Mesendoderm (in vitro differentiated cells): ENCODE measurements at regions not wholly inside any gene's neighbourhood (a gene's known extent, or its start where the extent isn't known, plus 50 kb on each side); places are given as distances from the start of the nearest gene placed in this dataset.

Source experiments
- DNase-seq: peaks from one replicate; pipeline ENCODE4 v3.0.0; 2013
- H2AK5ac ChIP-seq: 2 replicates; pipeline ENCODE4 v1.6.1; 2013; ENCODE audit warnings: low read length, inconsistent platforms
- H2BK120ac ChIP-seq: 2 replicates; pipeline ENCODE4 v1.6.1; 2013; ENCODE audit warnings: low read depth, mild to moderate bottlenecking, low read length, moderate library complexity, mixed read lengths
- H2BK15ac ChIP-seq: replicated peaks from 2 replicates; pipeline ENCODE4 v1.6.1; 2013; ENCODE audit warnings: low read depth, mild to moderate bottlenecking, moderate library complexity
- H2BK5ac ChIP-seq: 2 replicates; pipeline ENCODE4 v1.6.1; 2013; ENCODE audit warnings: low read length, inconsistent platforms
- H3K18ac ChIP-seq: 2 replicates; pipeline ENCODE4 v1.6.1; 2013; ENCODE audit warnings: mild to moderate bottlenecking, low read length, mixed read lengths
- H3K23ac ChIP-seq: one replicate; pipeline ENCODE4 v1.6.1; 2013; ENCODE audit warnings: low read length
- H3K27ac ChIP-seq: 2 replicates; pipeline ENCODE4 v1.5.1; 2013; ENCODE audit warnings: low read depth, mild to moderate bottlenecking, inconsistent platforms, low read length, moderate library complexity
- H3K27me3 ChIP-seq: 2 replicates; pipeline ENCODE4 v1.6.1; 2013; ENCODE audit warnings: low read length, control low read depth, mild to moderate bottlenecking, inconsistent platforms; ENCODE audit not compliant: insufficient read depth, poor library complexity
- H3K36me3 ChIP-seq: 2 replicates; pipeline ENCODE4 v1.6.1; 2013; ENCODE audit warnings: low read length, inconsistent platforms; ENCODE audit not compliant: control insufficient read depth, insufficient read depth
- H3K4ac ChIP-seq: one replicate; pipeline ENCODE4 v1.6.1; 2013; ENCODE audit warnings: low read depth, mild to moderate bottlenecking, low read length, moderate library complexity
- H3K4me1 ChIP-seq: 2 replicates; pipeline ENCODE4 v1.6.1; 2013; ENCODE audit warnings: low read depth, low read length, inconsistent platforms; ENCODE audit not compliant: control insufficient read depth
- H3K4me2 ChIP-seq: 2 replicates; pipeline ENCODE4 v1.6.1; 2013; ENCODE audit warnings: low read length
- H3K4me3 ChIP-seq: 2 replicates; pipeline ENCODE4 v1.5.1; 2013; ENCODE audit warnings: mild to moderate bottlenecking, low read length
- H3K56ac ChIP-seq: one replicate; pipeline ENCODE4 v1.6.1; 2013; ENCODE audit warnings: low read length
- H3K79me1 ChIP-seq: 2 replicates; pipeline ENCODE4 v1.6.1; 2013; ENCODE audit warnings: low read length, inconsistent platforms
- H3K79me2 ChIP-seq: 2 replicates; pipeline ENCODE4 v1.6.1; 2013; ENCODE audit warnings: mild to moderate bottlenecking, low read length; ENCODE audit not compliant: control insufficient read depth, insufficient read depth
- H3K9ac ChIP-seq: 2 replicates; pipeline ENCODE4 v1.6.1; 2013; ENCODE audit warnings: low read length, inconsistent platforms
- H4K5ac ChIP-seq: one replicate; pipeline ENCODE4 v1.6.1; 2013; ENCODE audit warnings: low read length
- H4K8ac ChIP-seq: one replicate; pipeline ENCODE4 v1.6.1; 2013; ENCODE audit warnings: low read depth, mild to moderate bottlenecking, control low read depth, low read length, moderate library complexity
- WGBS: extraction: QIAGEN DNeasy Blood & Tissue Kit; methylation state at CpG from one replicate; pipeline ENCODE4 v1.1.7; 2013; ENCODE audit warnings: low lambda C conversion rate, missing lambda C conversion rate; ENCODE audit not compliant: insufficient coverage; ENCODE audit errors: extremely low coverage; 5-methylcytosine and 5-hydroxymethylcytosine counted together

GRCh38 chr20:48538058-48538825 is 289.6 kb downstream of the PREX1 start:
- Histone ChIP-seq H3K36me3 (no peaks in the 10 kb centered on the region), H3K27ac (peak overlapping the region; percentile 92)

GRCh38 chr20:48536206-48536605 is 291.6 kb downstream of the PREX1 start:
- no peak overlapping the region for H4K8ac ChIP-seq
- no peaks in the 10 kb centered on the region for H3K36me3 ChIP-seq
- H3K9ac ChIP-seq = no peak overlapping the region
- DNase-seq = no peak
- no peak overlapping the region for H3K18ac ChIP-seq
- no peaks in the 10 kb centered on the region for H3K27me3 ChIP-seq
- no peak overlapping the region for H3K23ac ChIP-seq
- H3K4me1 ChIP-seq = peaks cover 7% of the 10 kb centered on the region
- H3K79me1 ChIP-seq = no peaks in the 10 kb centered on the region
- no peak overlapping the region for H3K4ac ChIP-seq
- no peak overlapping the region for H3K27ac ChIP-seq
- no peaks in the 10 kb centered on the region for H3K79me2 ChIP-seq
- WGBS = no CpG with 5 or more reads among the region's 2 CpGs
- no peak overlapping the region for H4K5ac ChIP-seq
- H2BK15ac ChIP-seq = no peak overlapping the region
- H3K4me3 ChIP-seq = no peak overlapping the region
- H2BK120ac ChIP-seq = no peak overlapping the region
- no peak overlapping the region for H2BK5ac ChIP-seq
- no peak overlapping the region for H3K4me2 ChIP-seq
- no peak overlapping the region for H2AK5ac ChIP-seq
- H3K56ac ChIP-seq = no peak overlapping the region

More at GRCh38 chr20:48538058-48538825, 289.6 kb downstream of the PREX1 start:
- Histone ChIP-seq H3K4me3 (no peak overlapping the region), H2BK120ac (no peak overlapping the region), H4K5ac (no peak overlapping the region), H3K9ac (no peak overlapping the region), H2BK5ac (no peak overlapping the region), H3K79me1 (no peaks in the 10 kb centered on the region), H3K4ac (no peak overlapping the region), H3K4me2 (no peak overlapping the region), H3K23ac (no peak overlapping the region), H3K27me3 (no peaks in the 10 kb centered on the region), H3K4me1 (peaks cover 7% of the 10 kb centered on the region), H4K8ac (no peak overlapping the region), H3K79me2 (no peaks in the 10 kb centered on the region), H3K56ac (peak overlapping the region; percentile 46), H2AK5ac (no peak overlapping the region), H2BK15ac (no peak overlapping the region), H3K18ac (no peak overlapping the region)
- peak; percentile 95 for DNase-seq
- no CpG with 5 or more reads among the region's 10 CpGs for WGBS

GRCh38 chr20:48535556-48535955 is 292.2 kb downstream of the PREX1 start:
- Histone ChIP-seq H3K27ac (no peak overlapping the region), H3K79me2 (no peaks in the 10 kb centered on the region), H4K8ac (no peak overlapping the region), H3K27me3 (no peaks in the 10 kb centered on the region), H3K9ac (no peak overlapping the region), H3K4me1 (peaks cover 7% of the 10 kb centered on the region), H3K79me1 (no peaks in the 10 kb centered on the region), H3K36me3 (no peaks in the 10 kb centered on the region), H3K4me3 (no peak overlapping the region), H3K4ac (no peak overlapping the region), H4K5ac (no peak overlapping the region), H2BK120ac (no peak overlapping the region), H2BK5ac (no peak overlapping the region), H3K56ac (no peak overlapping the region), H3K4me2 (no peak overlapping the region), H3K18ac (no peak overlapping the region), H3K23ac (no peak overlapping the region), H2AK5ac (no peak overlapping the region), H2BK15ac (no peak overlapping the region)
- no CpG with 5 or more reads among the region's 5 CpGs for WGBS
- DNase-seq = no peak

- no peak overlapping the region for H3K56ac ChIP-seq
- no CpG with 5 or more reads among the region's 2 CpGs for WGBS
Measured at GRCh38 chr20:48532028-48532427, 295.8 kb downstream of the PREX1 start.

GRCh38 chr20:48531505-48531904 is 296.3 kb downstream of the PREX1 start:
- no CpG with 5 or more reads among the region's 2 CpGs for WGBS

More at GRCh38 chr20:48532028-48532427, 295.8 kb downstream of the PREX1 start:
- H4K8ac ChIP-seq = no peak overlapping the region
- H2AK5ac ChIP-seq = no peak overlapping the region
- no peak overlapping the region for H2BK120ac ChIP-seq
- no peaks in the 10 kb centered on the region for H3K4me1 ChIP-seq
- H3K4me2 ChIP-seq = no peak overlapping the region
- H3K27ac ChIP-seq = no peak overlapping the region
- H4K5ac ChIP-seq = no peak overlapping the region
- H3K79me1 ChIP-seq = no peaks in the 10 kb centered on the region
- no peak overlapping the region for H2BK15ac ChIP-seq
- H3K18ac ChIP-seq = no peak overlapping the region
- no peaks in the 10 kb centered on the region for H3K79me2 ChIP-seq
- no peak overlapping the region for H3K9ac ChIP-seq
- no peak overlapping the region for H3K4ac ChIP-seq
- H3K23ac ChIP-seq = no peak overlapping the region
- DNase-seq = no peak
- H3K4me3 ChIP-seq = no peak overlapping the region
- H2BK5ac ChIP-seq = no peak overlapping the region
- H3K36me3 ChIP-seq = no peaks in the 10 kb centered on the region
- no peaks in the 10 kb centered on the region for H3K27me3 ChIP-seq

GRCh38 chr20:48530957-48531356 is 296.8 kb downstream of the PREX1 start:
- no peak overlapping the region for H3K9ac ChIP-seq
- no peak overlapping the region for H4K8ac ChIP-seq
- no peak overlapping the region for H3K4ac ChIP-seq
- H3K79me1 ChIP-seq = no peaks in the 10 kb centered on the region
- H3K27me3 ChIP-seq = no peaks in the 10 kb centered on the region
- H3K4me2 ChIP-seq = no peak overlapping the region
- no peaks in the 10 kb centered on the region for H3K4me1 ChIP-seq
- no peak overlapping the region for H2AK5ac ChIP-seq
- no peak overlapping the region for H3K4me3 ChIP-seq
- H3K36me3 ChIP-seq = no peaks in the 10 kb centered on the region
- no peak overlapping the region for H3K27ac ChIP-seq
- no peak overlapping the region for H2BK5ac ChIP-seq
- no CpG with 5 or more reads among the region's 5 CpGs for WGBS
- H4K5ac ChIP-seq = no peak overlapping the region
- H3K23ac ChIP-seq = no peak overlapping the region
- no peak overlapping the region for H3K18ac ChIP-seq
- no peaks in the 10 kb centered on the region for H3K79me2 ChIP-seq
- no peak for DNase-seq
- H3K56ac ChIP-seq = no peak overlapping the region
- H2BK15ac ChIP-seq = no peak overlapping the region
- no peak overlapping the region for H2BK120ac ChIP-seq

More at GRCh38 chr20:48531505-48531904, 296.3 kb downstream of the PREX1 start:
- no peak for DNase-seq
- Histone ChIP-seq H3K4me3 (no peak overlapping the region), H2BK15ac (no peak overlapping the region), H2BK120ac (no peak overlapping the region), H3K4me1 (no peaks in the 10 kb centered on the region), H3K18ac (no peak overlapping the region), H2AK5ac (no peak overlapping the region), H3K27ac (no peak overlapping the region), H3K79me1 (no peaks in the 10 kb centered on the region), H3K36me3 (no peaks in the 10 kb centered on the region), H3K23ac (no peak overlapping the region), H3K4ac (no peak overlapping the region), H3K4me2 (no peak overlapping the region), H3K9ac (no peak overlapping the region), H3K79me2 (no peaks in the 10 kb centered on the region), H4K8ac (no peak overlapping the region), H2BK5ac (no peak overlapping the region), H3K27me3 (no peaks in the 10 kb centered on the region), H3K56ac (no peak overlapping the region), H4K5ac (no peak overlapping the region)
